PC-3 (cell line): ENCODE measurements at regions not wholly inside any gene's neighbourhood (a gene's known extent, or its start where the extent isn't known, plus 50 kb on each side); places are given as distances from the start of the nearest gene placed in this dataset.

Experiments
- EZH2 ChIP-seq: fragments of 300-600 bp; sonication (generic); IDR thresholded peaks from one replicate; pipeline ENCODE4 v1.6.1; 2017; ENCODE audit warnings: antibody characterized with exemption, mild to moderate bottlenecking, low read length; ENCODE audit not compliant: unreplicated experiment
- EZH2phosphoT487 ChIP-seq: fragments of 300-600 bp; sonication (generic); IDR thresholded peaks from 2 replicates; pipeline ENCODE4 v1.6.1; 2018; ENCODE audit warnings: mild to moderate bottlenecking, antibody characterized with exemption, low read length, borderline replicate concordance
- TF ChIP-seq, protein P1 (sequence below): fragments of 300-600 bp; sonication (generic); conservative IDR thresholded peaks from 2 replicates; pipeline ENCODE4 v1.5.1; 2017; ENCODE audit warnings: antibody characterized with exemption, low read depth, mild to moderate bottlenecking, low read length

DNA sequence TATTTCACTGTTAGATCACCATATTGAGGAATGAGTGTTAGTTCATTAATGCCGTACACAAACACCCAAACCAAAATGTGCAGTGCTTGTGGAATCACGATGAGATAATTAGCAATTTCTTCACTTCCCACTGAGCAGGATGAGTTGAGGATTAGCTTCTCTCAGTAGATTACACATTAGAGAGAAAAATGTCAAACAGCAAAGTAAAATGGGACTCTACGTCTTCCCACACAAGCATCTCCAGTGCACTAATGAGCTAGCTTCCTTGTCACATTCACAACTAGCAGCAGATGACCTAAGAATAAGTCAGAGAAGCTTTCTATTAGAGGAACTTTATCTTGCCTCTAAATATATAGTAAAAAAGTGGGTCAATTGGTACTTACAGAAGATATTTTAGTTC, 926.9 kb downstream of the TSN start:
- TF ChIP-seq, protein P1, sequence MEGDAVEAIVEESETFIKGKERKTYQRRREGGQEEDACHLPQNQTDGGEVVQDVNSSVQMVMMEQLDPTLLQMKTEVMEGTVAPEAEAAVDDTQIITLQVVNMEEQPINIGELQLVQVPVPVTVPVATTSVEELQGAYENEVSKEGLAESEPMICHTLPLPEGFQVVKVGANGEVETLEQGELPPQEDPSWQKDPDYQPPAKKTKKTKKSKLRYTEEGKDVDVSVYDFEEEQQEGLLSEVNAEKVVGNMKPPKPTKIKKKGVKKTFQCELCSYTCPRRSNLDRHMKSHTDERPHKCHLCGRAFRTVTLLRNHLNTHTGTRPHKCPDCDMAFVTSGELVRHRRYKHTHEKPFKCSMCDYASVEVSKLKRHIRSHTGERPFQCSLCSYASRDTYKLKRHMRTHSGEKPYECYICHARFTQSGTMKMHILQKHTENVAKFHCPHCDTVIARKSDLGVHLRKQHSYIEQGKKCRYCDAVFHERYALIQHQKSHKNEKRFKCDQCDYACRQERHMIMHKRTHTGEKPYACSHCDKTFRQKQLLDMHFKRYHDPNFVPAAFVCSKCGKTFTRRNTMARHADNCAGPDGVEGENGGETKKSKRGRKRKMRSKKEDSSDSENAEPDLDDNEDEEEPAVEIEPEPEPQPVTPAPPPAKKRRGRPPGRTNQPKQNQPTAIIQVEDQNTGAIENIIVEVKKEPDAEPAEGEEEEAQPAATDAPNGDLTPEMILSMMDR, result no peak
- TF ChIP-seq EZH2phosphoT487, result no peak
- no peak for TF ChIP-seq EZH2
